K562 (cell line): ENCODE measurements at regions not wholly inside any gene's neighbourhood (a gene's known extent, or its start where the extent isn't known, plus 50 kb on each side); places are given as distances from the start of the nearest gene placed in this dataset.
A peak's percentile ranks its signal among the peaks of the same experiment; 100 is the strongest.

Experiments used
- ATAC-seq: fragments of 200-7000 bp; cut with Tn5 transposase; 3 replicates; pipeline ENCODE4 v1.9.1; 2020; ENCODE audit warnings: moderate library complexity
- BruUV-seq: library from RNA; stranded (reverse); fragments of 400-500 nt; replicated peaks from 2 replicates; lab custom pipeline; 2021; lab: Mats Ljungman, UMichigan
- CTCF ChIA-PET: fragments of 300-600 bp; formaldehyde crosslinking; extraction: SDS; loops from one replicate; lab custom pipeline; 2021; ENCODE audit warnings: low intra/inter-chr PET ratio; lab: Yijun Ruan, JAX
- POLR2A ChIA-PET: fragments of 300-600, 350-650 bp; sonication (Branson Sonifier 250); formaldehyde crosslinking; extraction: SDS; loops from one replicate; lab custom pipeline; 2021; ENCODE audit warnings: antibody characterized with exemption, inconsistent platforms; lab: Yijun Ruan, JAX
- DNase-seq, 4 experiments: peaks; one replicate each; pipeline versions ENCODE4 v3.0.0 to v3.0.0-alpha.2; 2011 to 2018; ENCODE audit warnings: low spot score in 3 of 4, mixed read lengths in 3 of 4; ENCODE audit errors: extremely low read depth in 1 of 4
- FAIRE-seq: peaks from 2 replicates; lab custom pipeline; 2011; peaks lifted over from hg19 to GRCh38; lab: Jason Lieb, UNC
- H2AFZ ChIP-seq: 2 replicates; pipeline ENCODE4 v1.6.0; 2011; ENCODE audit warnings: low read depth, low read length, control low read depth, inconsistent platforms
- H3K27ac ChIP-seq: fragments of 200-600 bp; 3 replicates; pipeline ENCODE4 v1.8.0; 2011; ENCODE audit warnings: low read depth, mild to moderate bottlenecking, control low read depth, inconsistent platforms, low read length, moderate library complexity, mixed read lengths; ENCODE audit errors: extremely low read depth
- H3K27me3 ChIP-seq, 2 experiments: fragments of 300-600 bp in 1 of 2; 2 replicates in 1 of 2; 3 replicates in 1 of 2; pipeline versions ENCODE4 v1.6.0 to v1.8.0; 2011; ENCODE audit warnings: inconsistent platforms in 2 of 2, low read length in 2 of 2, mild to moderate bottlenecking in 1 of 2, mixed read lengths in 1 of 2, moderate library complexity in 1 of 2; ENCODE audit not compliant: control insufficient read depth in 2 of 2, insufficient read depth in 2 of 2
- H3K36me3 ChIP-seq: fragments of 300-600 bp; 3 replicates; pipeline ENCODE4 v1.8.0; 2011; ENCODE audit warnings: mild to moderate bottlenecking, low read length, inconsistent platforms; ENCODE audit not compliant: control insufficient read depth, insufficient read depth
- H3K4me1 ChIP-seq, 2 experiments: fragments of 200-600 bp in 1 of 2; replicated peaks in 1 of 2; 2 replicates in 1 of 2; 3 replicates in 1 of 2; pipeline versions ENCODE4 v1.5.1 to v1.8.0; 2011; ENCODE audit warnings: inconsistent platforms in 2 of 2, low read length in 2 of 2, mild to moderate bottlenecking in 1 of 2, mixed read lengths in 1 of 2, moderate library complexity in 1 of 2; ENCODE audit not compliant: control insufficient read depth in 2 of 2, insufficient read depth in 2 of 2
- H3K4me2 ChIP-seq: 2 replicates; pipeline ENCODE4 v1.6.1; 2011; ENCODE audit warnings: low read length, control low read depth, inconsistent platforms, mixed read lengths; ENCODE audit not compliant: insufficient read depth
- H3K4me3 ChIP-seq: fragments of 200-600 bp; sonication (generic), shearing (Covaris generic); 2 replicates; pipeline ENCODE4 v1.5.1; 2016; ENCODE audit warnings: control low read depth, inconsistent platforms
- H3K79me2 ChIP-seq: fragments of 200-600 bp; 3 replicates; pipeline ENCODE4 v1.8.0; 2011; ENCODE audit warnings: low read length, inconsistent platforms; ENCODE audit not compliant: control insufficient read depth, insufficient read depth
- H3K9ac ChIP-seq, 2 experiments: 2 replicates each; pipeline versions ENCODE4 v1.6.0 to v1.6.1; 2011; ENCODE audit warnings: low read depth in 2 of 2, low read length in 2 of 2, control low read depth in 1 of 2, inconsistent platforms in 1 of 2, mild to moderate bottlenecking in 1 of 2, mixed read lengths in 1 of 2; ENCODE audit not compliant: insufficient read depth in 1 of 2
- H3K9me1 ChIP-seq: one replicate; pipeline ENCODE4 v1.6.0; 2011; ENCODE audit warnings: inconsistent platforms, mild to moderate bottlenecking, low read length, moderate library complexity; ENCODE audit not compliant: control insufficient read depth, insufficient read depth
- H3K9me3 ChIP-seq: replicated peaks from 2 replicates; pipeline ENCODE4 v1.5.1; 2011; ENCODE audit warnings: low read depth, low read length, inconsistent platforms; ENCODE audit not compliant: control insufficient read depth, insufficient read depth
- H4K20me1 ChIP-seq: replicated peaks from 2 replicates; pipeline ENCODE4 v1.6.1; 2011; ENCODE audit warnings: low read length, inconsistent platforms, mixed read lengths; ENCODE audit not compliant: control insufficient read depth, insufficient read depth
- CBX1 ChIP-seq: sonication (generic); IDR thresholded peaks from 2 replicates; pipeline ENCODE4 v1.6.1; 2016; ENCODE audit warnings: antibody characterized with exemption, low read depth, mild to moderate bottlenecking
- GABPB1 ChIP-seq: sonication (generic); formaldehyde crosslinking; IDR thresholded peaks from 2 replicates; pipeline ENCODE4 v1.8.0; 2022; ENCODE audit warnings: mild to moderate bottlenecking, missing genetic modification reagents
- GTF2F1 ChIP-seq: IDR thresholded peaks from 2 replicates; pipeline ENCODE4 v1.6.1; 2011; ENCODE audit warnings: low read depth, low read length, improper control_type of control experiment
- PHF21A ChIP-seq: fragments of 450-650 bp; IDR thresholded peaks from 2 replicates; pipeline ENCODE4 v1.6.1; 2017; ENCODE audit warnings: low read depth, borderline replicate concordance
- PTBP1 ChIP-seq: fragments of 200-400 bp; formaldehyde crosslinking; IDR thresholded peaks from 2 replicates; pipeline ENCODE4 v1.6.1; 2017; ENCODE audit warnings: low read depth, low read length
- SPI1 ChIP-seq: IDR thresholded peaks from 2 replicates; pipeline ENCODE4 v1.6.1; 2011; ENCODE audit warnings: low read depth, low read length, control low read depth, borderline replicate concordance
- STAT5B ChIP-seq: fragments of 250-450 bp; sonication (Bioruptor Pico); IDR thresholded peaks from 2 replicates; pipeline ENCODE4 v1.8.0; 2021; ENCODE audit warnings: mild to moderate bottlenecking, inconsistent platforms
- ZBTB17 ChIP-seq: fragments of 450-650 bp; formaldehyde crosslinking; IDR thresholded peaks from 2 replicates; pipeline ENCODE4 v1.4.0; 2020; ENCODE audit warnings: mild to moderate bottlenecking
- ZNF583 ChIP-seq: fragments of 250-450 bp; sonication (Bioruptor Pico); IDR thresholded peaks from 2 replicates; pipeline ENCODE4 v1.4.0; 2020
- WGBS: fragments of 100-300 bp; shearing (Covaris generic); methylation state at CpG from one replicate; pipeline ENCODE4 v1.1.6; 2016; ENCODE audit warnings: low coverage, mixed read lengths; ENCODE audit not compliant: insufficient coverage; ENCODE audit errors: missing lambda C conversion rate; 5-methylcytosine and 5-hydroxymethylcytosine counted together
- in situ Hi-C: fragments of 300-500 bp; cut with MboI; formaldehyde crosslinking; loops from 4 replicates; pipeline ENCODE4 v1.15.0; 2018; ENCODE audit warnings: inconsistent platforms, mixed read lengths
- intact Hi-C: fragments of 100-400 bp; cut with micrococcal nuclease; formaldehyde crosslinking; loops from 2 replicates; pipeline ENCODE4 v1.14.2; 2022
- TF ChIP-seq, protein P1 (sequence below): sonication (generic); formaldehyde crosslinking; IDR thresholded peaks from 2 replicates; pipeline ENCODE4 v1.9.0; 2022; ENCODE audit warnings: mild to moderate bottlenecking, missing genetic modification reagents

GRCh38 chr14:97053941-97054340, 256.8 kb downstream of the VRK1 start:
- Histone ChIP-seq H3K27me3 (peaks cover 6 to 36% of the 10 kb centered on the region in 2 experiments; a peak in 4 of 5 replicates), H3K9me1 (no peaks in the 10 kb centered on the region), H3K9ac (no peak overlapping the region), H4K20me1 (no peaks in the 10 kb centered on the region), H3K4me3 (no peak overlapping the region), H3K4me1 (no peaks in the 10 kb centered on the region), H3K4me2 (no peak overlapping the region)
- intact Hi-C loops (no loop called here), in situ Hi-C loops (no loop called here)
- POLR2A ChIA-PET, result no interaction called here
- FAIRE-seq, result no peak
- BruUV-seq, result no TSS peak
- CTCF ChIA-PET, result no interaction called here
- TF ChIP-seq PTBP1 (no peak), ZNF583 (CRISPR knock-in tag) (no peak), PHF21A (no peak), GABPB1 (CRISPR knock-in tag) (no peak), CBX1 (no peak), SPI1 (no peak), GTF2F1 (no peak)
- TF ChIP-seq, all 486 proteins: peak for 0
- Histone ChIP-seq H3K36me3 (no peaks in the 10 kb centered on the region), H3K27ac (no peak overlapping the region), H3K9me3 (no peaks in the 10 kb centered on the region), H3K79me2 (no peaks in the 10 kb centered on the region), H2AFZ (no peak overlapping the region)
- no peak for ATAC-seq
- under 1% methylated on average over 9 of the region's 9 CpGs for WGBS
- DNase-seq, result no peak

DNA sequence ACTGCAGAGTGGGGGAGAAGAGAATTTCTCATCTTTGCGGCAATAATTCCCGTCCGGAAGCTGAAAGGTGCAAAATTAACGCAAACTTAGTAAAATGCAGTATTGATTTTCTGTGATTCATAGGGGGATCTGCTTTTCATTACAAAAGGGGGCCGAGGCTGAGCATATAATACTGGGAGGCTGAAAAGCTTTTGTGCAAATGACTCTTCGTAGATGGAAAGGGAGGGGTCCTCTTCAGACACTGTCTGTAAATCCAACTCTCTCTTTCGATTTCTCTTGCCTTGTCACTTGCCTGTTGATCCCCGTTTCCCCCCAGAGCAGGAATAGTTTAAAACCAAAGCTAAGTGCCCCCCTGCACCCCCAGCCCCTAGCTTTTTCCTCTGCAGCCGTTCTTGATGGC, 258.2 kb downstream of the VRK1 start:
- intact Hi-C loops (no loop called here), in situ Hi-C loops (no loop called here)
- Histone ChIP-seq H3K4me3 (no peak overlapping the region), H3K9ac (no peak overlapping the region), H3K27ac (no peak overlapping the region), H3K9me1 (no peaks in the 10 kb centered on the region), H3K27me3 (peaks cover 6 to 42% of the 10 kb centered on the region in 2 experiments; a peak in 4 of 5 replicates), H3K79me2 (no peaks in the 10 kb centered on the region), H3K4me1 (no peaks in the 10 kb centered on the region), H4K20me1 (no peaks in the 10 kb centered on the region), H3K36me3 (no peaks in the 10 kb centered on the region), H2AFZ (no peak overlapping the region), H3K9me3 (no peaks in the 10 kb centered on the region), H3K4me2 (no peak overlapping the region)
- POLR2A ChIA-PET, result interaction anchor here (0.6 to 0.8 kb wide), 3 partner anchors 12 to 57 kb away, joined by 3 read pairs; no protein-coding TSS in a partner anchor
- no TSS peak for BruUV-seq
- no peak for FAIRE-seq
- 21% methylated on average over 9 of the region's 9 CpGs for WGBS
- CTCF ChIA-PET, result no interaction called here
- DNase-seq, result no peak
- TF ChIP-seq STAT5B (no peak), ZBTB17 (CRISPR knock-in tag) (peak; percentile 51; the same call in 1 of the 2 replicates)
- TF ChIP-seq, protein P1, sequence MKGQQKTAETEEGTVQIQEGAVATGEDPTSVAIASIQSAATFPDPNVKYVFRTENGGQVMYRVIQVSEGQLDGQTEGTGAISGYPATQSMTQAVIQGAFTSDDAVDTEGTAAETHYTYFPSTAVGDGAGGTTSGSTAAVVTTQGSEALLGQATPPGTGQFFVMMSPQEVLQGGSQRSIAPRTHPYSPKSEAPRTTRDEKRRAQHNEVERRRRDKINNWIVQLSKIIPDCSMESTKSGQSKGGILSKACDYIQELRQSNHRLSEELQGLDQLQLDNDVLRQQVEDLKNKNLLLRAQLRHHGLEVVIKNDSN (CRISPR knock-in tag), result no peak
- no peak for ATAC-seq
